HG02571 (cell line): ENCODE measurements at regions not wholly inside any gene's neighbourhood (a gene's known extent, or its start where the extent isn't known, plus 50 kb on each side); places are given as distances from the start of the nearest gene placed in this dataset.
"Not testable (repeated sequence)": the region's sequence is repeated elsewhere in the genome, so short reads cannot be mapped to it uniquely, and the experiment has no call there.

Experiments used
- ATAC-seq: cut with Tn5 transposase; IDR thresholded peaks from one replicate; pipeline ENCODE4 v1.9.1; 2021; ENCODE audit warnings: mild to moderate bottlenecking, moderate library complexity; ENCODE audit not compliant: unreplicated experiment

DNA sequence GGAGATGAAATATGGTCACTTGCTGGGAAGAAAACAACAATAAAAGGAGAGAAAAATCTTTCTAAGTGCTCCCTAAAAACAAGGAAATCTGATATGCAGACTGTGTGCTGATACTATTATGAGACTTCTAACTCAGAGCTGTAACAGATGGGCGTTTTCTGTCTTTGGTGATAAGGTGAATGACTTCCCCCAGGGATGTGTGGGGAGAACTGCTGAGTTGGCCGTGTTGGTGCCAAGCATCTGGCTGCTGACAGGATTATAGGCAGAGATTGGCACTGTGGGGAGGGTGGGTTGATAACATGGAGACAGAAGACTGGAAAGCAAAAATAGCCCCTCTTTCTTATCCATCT is 438.5 kb upstream of the PLXNA2 start:
- ATAC-seq, result no peak

DNA sequence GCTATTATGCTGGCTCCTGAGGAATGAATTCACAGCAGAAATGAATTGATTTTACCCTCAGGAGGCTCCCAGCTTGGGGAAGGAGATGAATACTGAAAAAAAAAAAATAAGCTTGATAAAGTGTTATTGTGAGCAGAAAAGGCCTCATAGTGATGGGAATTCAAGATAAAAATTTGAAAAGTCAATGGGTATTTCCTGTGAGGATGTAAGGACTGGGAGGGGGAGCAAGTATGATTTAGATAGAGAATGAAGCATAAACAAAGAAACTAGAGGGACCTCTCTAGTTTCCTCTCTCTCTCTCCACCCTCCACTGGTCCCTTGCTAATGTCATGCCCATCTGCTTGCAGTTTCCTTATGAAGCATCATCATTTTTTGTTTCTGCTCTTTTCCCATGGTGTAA is 439.0 kb upstream of the PLXNA2 start:
- no peak for ATAC-seq

DNA sequence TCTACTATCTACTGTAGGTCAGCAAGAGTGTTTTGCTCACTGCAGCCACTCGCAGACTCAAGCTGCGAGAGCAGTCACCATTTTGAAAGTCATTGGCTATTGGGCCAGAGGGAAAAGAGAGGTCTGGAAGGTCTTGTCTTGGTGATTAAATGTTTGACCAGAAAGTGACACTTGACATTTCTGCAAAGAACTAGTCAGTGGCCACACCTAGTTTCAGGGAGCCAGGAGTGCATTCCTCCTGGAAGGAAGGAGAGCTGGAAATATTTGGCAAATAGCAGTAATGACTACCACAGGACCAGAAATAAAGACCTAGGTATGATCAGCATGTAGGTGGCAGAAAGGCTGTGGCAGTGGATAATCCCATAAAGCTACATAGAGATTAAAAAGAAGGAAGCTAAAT is 440.0 kb upstream of the PLXNA2 start:
- no peak for ATAC-seq

DNA sequence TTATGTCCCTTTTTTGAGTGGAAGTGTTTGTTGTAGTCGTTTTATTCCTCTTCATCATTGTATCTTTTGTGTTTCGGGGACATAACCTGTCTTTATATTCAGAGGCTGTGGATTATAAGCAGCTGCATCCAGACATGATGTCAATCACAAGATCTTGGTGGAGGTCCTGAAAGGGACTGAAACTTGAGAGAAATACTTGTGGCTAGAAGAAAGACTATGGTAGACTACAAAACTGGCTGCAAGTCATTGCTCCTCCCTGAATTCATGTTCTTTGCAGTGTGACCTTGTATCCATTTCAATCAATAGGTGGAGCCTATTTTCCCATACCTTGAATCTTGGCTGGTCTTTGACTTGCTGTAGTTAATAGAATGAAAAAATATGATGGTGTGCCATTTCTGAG is 442.4 kb upstream of the PLXNA2 start:
- ATAC-seq, result no peak

DNA sequence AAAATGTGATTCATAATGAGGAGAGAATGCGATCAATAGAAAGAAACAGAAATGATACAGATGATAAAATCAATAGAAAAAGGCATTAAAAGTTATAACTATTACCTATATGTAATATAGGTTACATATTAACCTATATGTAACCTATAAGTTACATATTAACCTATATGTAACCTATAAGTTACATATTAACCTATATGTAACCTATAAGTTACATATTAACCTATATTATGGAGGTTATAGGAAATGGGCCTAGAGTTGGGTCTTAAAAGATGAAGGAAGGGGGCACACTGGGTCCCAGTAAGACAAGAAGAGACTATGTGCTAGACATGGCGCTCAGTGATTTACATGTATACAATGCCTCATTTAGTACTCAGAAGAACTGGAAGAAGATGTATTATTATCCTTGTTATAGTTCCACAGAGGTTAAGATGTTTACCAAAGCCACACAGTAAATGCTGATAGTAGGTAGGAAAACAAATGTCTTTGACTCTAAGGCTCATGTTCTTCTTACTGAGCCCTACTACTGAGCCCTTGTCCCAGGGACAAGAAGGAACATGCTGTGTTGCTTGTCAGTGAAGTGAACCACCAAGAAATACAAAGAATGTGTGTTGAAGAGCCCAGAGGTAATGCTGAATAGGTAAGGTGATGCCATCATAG is 444.6 kb upstream of the PLXNA2 start:
- no peak for ATAC-seq

DNA sequence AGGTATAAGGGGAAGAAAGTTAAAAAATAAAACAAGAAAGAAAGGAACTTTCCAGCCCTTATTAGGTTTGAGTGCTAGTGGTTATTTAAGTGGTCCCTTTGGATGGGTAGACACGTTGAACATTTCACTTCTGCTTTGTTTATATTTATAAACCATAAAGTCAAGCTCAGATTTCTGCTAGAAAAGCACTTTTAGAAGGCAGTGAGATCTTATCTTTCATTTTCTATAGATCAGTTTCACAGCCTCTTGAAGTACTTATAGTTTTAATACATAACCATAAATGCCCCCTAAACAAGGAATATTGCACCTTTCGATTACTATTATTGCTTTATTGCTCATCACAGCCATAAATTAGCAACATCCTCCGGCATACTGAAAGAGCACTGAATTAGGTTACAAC is 446.8 kb upstream of the PLXNA2 start:
- ATAC-seq, result no peak

DNA sequence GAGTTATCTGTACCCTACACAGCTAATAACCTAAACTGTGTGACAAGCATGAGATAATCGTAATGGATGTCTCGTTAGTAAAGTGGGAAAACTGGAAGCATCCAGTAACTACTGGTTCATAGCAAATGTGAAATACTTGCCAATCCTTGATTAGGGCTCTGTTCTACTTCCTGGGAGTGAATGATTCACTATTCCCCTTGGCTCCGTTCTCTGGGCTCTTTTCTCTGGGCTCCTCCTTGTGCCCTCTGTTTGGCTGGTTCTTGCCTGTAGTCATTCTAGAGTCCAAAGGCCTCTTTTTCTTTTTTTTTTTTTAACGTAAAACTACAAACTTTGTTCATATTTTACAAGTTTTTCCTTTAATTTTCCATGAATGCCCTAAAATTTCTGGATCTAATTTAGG is 465.8 kb upstream of the PLXNA2 start:
- ATAC-seq, result no peak

DNA sequence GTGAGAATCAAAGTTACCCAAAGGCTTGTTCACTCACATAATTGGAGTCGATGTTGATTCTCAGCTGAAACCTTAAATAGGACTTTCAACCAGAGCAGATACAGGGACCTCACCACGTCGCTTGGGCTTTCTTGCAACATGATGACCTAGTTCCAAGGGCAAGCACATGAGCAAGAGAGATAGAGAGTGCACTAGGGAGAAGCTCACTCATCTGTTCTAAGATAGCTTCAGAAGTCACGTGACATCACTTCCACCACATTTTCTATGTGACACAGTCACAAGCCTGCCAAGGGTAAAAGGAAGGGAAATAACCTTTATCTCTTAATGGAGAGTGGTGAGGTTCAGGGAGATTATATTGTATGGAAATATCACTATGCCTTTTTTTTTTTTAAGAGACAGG is 470.1 kb upstream of the PLXNA2 start:
- no peak for ATAC-seq

DNA sequence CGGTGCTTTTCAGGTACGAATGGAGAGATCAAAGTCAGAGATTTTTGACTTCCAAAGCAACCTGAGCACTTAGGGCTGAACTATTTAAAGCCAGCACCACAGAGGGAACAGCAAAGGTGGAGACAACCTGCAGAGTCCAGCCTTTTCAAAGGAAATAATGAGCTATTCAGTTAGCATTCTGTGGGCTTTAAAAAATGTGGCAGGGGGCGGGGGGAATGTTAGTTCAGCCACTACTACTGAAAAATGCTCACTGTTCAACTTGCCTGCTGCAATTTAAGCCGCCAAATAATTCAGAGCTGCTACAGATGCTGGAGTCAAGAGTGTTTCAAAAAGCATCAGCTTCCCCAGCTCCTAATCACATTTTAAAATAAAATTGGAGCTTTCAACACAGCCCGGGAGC is 473.3 kb upstream of the PLXNA2 start:
- no peak for ATAC-seq

DNA sequence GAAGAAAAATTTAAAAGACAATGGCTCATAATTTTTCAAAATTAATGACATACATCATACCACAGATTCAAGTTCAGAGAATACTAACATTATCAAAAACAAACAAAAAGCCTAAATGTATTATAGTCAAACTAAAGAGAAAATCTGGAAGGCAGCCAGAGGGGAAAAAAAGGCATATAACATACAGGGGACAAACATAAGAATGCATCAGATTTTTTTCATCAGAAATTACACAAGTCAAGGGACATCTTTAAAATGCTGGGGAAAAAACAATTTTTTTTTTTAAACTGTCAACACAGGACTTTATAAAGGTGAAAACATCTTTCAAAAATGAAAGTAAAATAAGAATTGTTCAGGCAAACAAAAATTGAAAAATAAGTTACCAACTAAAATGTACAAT is 478.4 kb upstream of the PLXNA2 start:
- ATAC-seq, result no peak

DNA sequence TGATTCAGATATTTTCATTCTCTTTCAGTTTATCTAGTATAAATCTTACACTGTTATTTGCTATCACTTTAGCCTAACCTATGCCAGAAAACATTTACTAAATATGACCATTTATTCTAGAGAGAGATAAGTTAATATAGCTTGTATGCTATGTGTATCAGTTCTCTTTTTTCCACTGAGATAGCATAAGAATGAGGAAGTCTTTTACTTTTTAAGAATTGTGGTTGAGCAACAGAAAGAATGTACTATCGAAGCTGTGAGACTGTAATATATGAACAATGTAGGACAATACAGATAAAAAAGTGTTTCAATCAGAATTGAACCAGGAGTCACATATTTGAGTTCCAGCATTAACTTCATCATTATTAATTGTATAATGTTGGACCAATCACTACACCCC is 479.9 kb upstream of the PLXNA2 start:
- ATAC-seq, result no peak

DNA sequence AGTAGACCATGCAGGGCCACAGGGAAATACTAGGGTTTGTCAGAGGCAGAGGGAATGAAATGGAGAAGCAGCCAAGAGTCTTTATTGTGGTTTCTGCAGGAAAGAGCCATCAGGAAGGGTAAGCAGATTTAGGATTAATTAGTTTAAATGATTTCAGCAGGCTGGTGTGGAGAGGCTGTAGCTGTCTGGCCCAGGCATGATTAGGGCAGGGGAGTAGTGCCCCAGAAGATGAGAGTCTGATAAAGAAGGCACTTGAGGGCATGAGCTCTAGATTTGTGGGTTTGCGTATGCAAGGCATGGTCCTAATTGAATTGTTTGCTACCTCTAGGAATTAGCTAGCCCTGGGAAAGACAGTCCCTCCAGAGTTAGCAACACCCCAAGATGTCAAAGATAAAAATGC is 484.6 kb upstream of the PLXNA2 start:
- ATAC-seq, result no peak

DNA sequence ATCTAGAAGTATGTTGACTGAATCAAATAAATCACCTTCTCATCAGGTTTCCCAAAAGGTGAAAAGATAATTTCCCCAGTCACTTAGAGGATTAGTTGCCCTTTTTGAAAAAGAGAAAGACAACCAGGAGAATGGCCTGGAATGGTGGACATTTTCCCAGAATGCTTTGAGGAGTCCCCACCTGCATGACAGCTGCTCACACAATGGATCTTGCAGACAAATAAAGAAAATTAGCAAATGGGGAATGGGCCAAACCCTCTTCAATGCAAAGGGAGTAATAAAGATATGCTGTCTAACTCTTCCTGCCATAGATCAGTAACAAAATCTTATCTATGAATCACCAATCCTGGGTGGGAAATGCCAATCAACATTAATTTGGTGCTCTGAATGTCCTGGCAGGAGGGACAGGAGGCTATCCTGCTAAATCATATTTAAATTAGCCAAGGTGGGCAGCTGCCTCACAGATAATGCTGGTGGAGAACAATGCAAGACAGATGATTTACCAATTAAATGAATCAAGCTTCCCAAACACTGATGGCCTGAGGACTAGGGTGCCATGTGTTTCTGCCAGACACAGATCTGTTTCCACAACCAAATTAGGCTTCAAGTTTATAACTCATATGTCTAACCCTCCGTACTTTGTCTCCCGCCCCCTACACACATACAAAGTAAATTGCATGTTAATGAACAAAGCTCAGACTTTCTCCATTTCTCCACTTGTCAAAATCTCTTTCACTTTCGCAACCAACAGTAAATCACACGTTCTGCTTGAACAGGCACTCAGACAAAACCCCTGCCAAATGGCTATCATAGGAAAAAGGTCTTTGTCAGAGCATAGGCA is 488.0 kb upstream of the PLXNA2 start:
- ATAC-seq, result peak; percentile 91

DNA sequence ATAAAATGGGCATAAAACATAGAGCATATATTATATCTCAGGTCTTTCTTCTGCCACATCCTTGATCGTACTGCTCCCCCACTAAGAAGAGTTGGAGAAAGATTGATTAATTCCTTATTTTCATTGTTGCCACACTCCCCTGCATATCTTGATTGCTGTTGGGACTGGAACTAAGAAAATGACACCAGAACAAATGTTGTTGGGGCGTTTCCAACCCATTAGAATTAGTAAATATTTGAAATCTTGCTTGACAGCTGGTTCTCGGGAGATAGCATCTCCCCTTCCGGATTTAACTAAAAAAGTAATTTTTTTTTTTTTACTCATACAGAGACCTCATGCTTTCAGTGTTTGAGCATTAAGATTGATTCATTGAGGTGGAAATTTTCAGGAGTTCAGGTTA is 493.0 kb upstream of the PLXNA2 start:
- no peak for ATAC-seq

DNA sequence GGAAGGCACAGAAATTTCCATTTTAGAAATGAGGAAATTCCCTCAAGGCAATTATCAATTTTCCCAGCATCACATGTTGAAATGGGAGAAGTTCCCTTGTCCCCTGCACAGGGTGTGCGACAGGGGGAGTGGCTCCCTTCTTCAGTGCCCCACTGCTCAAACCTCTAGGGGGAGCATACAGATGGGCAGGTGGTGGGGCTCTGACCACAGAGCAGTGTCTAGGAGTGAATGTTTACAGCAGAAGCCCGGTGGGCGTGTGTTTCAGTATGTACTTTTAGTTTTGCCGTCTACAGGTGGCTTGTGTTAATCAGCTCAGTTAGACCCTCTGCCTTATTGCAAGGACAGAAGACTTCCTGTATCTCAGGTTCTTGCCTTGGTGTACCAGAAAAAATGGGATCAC is 493.7 kb upstream of the PLXNA2 start:
- peak; percentile 68 for ATAC-seq

DNA sequence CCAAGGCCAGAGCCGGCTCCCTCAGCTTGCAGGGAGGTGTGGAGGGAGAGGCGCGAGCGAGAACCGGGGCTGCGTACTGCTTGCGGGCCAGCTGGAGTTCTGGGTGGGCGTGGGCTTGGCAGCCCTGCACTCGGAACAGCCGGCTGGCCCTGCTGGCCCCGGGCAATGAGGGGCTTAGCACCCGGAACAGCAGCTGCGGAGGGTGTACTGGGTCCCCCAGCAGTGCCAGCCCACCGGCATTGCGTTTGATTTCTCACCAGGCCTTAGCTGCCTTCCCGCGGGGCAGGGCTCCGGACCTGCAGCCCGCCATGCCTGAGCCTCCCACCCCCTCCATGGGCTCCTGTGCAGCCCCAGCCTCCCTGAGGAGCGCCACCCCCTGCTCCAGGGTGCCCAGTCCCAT is 495.5 kb upstream of the PLXNA2 start:
- not testable (repeated sequence) for ATAC-seq

DNA sequence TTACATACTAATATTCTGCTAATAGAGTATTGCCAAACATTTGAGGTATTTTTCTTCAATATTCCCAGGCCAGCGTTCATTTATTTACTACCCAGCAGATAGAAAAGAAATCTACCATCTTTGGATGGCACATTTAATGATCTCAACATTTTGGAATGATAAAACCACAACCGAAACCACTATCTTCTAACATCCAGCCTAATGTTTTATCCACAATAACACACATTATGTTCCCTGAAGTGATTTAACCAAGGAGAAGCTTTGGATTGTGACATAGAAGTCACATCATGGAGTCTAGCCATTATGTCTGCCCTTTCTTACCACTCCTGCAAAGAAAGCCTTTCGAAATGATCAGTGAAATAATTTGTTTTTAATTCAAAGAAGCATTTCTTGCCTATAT is 497.1 kb upstream of the PLXNA2 start:
- ATAC-seq, result no peak

DNA sequence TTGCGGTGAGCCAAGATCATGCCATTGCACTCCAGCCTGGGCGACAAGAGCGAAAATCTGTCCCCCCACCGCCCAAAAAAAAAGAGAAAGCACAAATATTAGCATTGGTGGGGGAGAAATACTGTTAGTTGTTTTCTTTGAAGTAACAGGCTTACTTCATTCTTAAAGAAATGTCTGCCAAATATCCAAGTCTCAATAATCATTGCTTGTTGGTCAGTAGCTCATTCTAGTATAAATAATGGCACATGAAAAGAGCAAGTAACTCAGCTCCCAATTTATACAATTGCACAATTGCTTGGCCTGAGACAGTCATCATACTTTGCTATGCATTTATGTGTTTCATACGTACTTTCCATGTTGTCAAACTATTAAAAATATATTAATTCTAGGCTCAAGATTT is 499.2 kb upstream of the PLXNA2 start:
- ATAC-seq, result no peak

DNA sequence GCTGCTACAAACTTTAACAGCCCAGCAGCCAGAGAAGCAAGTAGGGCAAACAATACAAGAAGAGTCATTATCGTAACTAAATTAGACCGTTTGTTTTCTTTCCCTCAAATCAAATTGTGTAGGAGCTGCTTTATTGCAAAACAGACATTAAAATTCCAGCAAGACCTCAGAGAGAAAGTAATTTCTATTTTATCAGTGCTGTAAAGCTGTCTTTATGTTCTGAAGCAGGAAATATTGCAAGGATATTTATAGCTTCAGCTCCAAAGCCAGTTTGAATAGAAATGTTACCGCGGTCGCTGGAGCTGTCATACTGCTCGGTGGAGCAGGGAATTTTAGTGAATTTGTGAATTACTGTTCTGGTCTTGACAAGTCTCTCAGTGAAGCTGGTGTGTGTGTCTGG is 503.8 kb upstream of the PLXNA2 start:
- ATAC-seq, result no peak

DNA sequence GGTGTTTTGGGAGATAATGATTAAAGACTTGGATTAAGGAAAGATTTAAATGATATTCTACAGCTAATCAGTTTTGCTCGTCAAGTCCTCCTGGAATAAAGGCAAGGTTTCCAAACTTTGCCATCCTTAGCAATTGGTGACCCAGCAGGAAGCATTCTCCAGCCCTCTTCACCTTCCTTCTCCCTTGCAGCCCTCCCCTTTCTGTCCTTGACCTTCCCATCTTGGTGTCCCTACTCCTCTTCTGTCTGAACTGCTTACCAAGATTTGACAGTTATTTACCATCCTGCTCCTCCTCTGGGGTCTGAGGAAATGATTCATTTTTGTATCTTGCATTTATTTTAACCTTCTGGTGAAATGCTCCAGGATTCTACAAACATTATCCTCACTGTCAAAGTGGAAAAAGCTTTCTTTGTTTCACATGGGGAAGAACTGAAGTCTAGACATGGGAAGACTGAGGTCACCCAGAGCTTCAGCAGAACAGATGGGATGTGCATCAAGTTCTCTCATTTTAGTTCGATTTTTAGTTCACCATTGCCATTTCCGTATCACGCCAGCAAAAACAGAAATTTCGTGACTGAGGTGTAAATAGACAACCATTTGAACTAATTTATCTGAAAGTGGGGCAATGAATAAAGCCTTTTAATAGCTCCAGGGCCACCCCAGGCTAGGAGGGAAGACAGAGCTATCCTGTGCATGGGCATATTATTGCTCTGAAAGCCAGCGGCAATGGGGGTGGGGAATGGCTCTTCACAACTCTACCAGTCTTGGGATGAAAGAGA is 504.4 kb upstream of the PLXNA2 start:
- no peak for ATAC-seq

DNA sequence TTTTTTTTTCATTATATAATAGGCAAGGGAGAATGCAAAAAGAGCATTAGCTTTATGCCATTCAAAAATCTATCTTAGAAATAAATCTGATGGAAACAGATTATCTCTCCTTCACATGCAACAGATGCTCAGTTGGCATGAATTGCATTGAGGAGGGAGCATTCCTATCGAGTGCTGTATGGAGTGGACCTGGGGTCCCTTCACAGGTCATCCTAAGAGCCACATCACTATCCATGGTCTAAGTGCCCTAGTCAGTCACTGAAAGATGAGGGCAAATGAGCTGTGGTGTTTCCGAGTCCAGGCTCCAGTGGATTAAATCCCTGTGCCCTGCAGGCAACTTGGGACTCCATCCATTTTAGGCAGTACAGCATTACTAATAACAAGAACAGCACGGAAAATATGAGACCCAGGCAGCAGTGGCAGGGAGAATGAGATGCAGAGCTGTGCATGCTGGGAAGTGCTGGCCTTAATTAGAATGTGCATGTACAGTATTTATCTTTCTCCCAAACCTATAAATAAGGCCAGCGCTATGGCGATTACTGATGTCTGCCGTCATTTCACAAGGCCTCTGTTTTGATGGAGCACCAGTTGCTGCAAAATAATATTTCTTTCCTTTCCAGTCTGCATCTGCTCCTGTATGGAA is 512.3 kb upstream of the PLXNA2 start:
- ATAC-seq, result no peak

DNA sequence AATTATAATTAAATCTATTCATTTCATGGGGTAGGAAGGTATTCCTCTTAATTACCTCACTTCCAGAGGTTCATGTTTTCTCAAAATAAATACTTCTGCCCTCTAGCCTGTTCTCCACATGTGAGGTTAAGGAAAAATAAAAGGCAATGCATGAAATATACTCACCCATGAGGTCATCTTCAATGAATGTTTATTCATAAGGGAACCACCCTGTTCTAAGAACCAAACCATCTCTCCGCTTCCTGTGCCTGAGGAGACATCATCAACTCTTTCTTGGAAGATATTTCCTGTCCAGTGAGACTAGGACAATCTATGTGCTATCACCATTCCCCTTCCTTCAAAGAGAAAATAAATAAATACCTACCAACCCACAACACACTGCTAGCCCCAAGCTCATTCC is 513.7 kb upstream of the PLXNA2 start:
- ATAC-seq, result no peak
